Lower leg skin (tissue), 3 donors: ENCODE measurements at regions not wholly inside any gene's neighbourhood (a gene's known extent, or its start where the extent isn't known, plus 50 kb on each side); places are given as distances from the start of the nearest gene placed in this dataset.

Experiments used
- CTCF ChIP-seq, 3 donors: fragments of 450-650 bp; IDR thresholded peaks; one replicate each; pipeline ENCODE4 v1.5.1; 2016; ENCODE audit warnings: antibody characterized with exemption in 3 of 3, mild to moderate bottlenecking in 3 of 3, moderate library complexity in 2 of 3
- POLR2A ChIP-seq, 2 donors: fragments of 450-650 bp; IDR thresholded peaks; one replicate each; pipeline ENCODE4 v1.6.1; 2016 to 2017; ENCODE audit warnings: antibody characterized with exemption in 2 of 2, mild to moderate bottlenecking in 1 of 2, moderate library complexity in 1 of 2

GRCh38 chr13:89688918-89689317 lies 1658.6 kb upstream of the MIR17HG start:
- TF ChIP-seq CTCF (IDR thresholded peaks at IDR 0.05): no peak
- no peak for TF ChIP-seq POLR2A (IDR thresholded peaks at IDR 0.05)
